DMS53 (cell line): ENCODE measurements at regions not wholly inside any gene's neighbourhood (a gene's known extent, or its start where the extent isn't known, plus 50 kb on each side); places are given as distances from the start of the nearest gene placed in this dataset.
A peak's percentile ranks its signal among the peaks of the same experiment; 100 is the strongest.

Experiments used
- DNase-seq: peaks from one replicate; lab custom pipeline; 2025; lab: John Stamatoyannopoulos, UW

GRCh38 chrX:80306007-80306406 lies 114.2 kb upstream of the TENT5D start:
- peak; percentile 4 for DNase-seq

GRCh38 chrX:80312448-80312847 lies 107.8 kb upstream of the TENT5D start:
- no peak for DNase-seq

GRCh38 chrX:80316526-80316925 lies 103.7 kb upstream of the TENT5D start:
- no peak for DNase-seq

GRCh38 chrX:80317646-80318045 lies 102.6 kb upstream of the TENT5D start:
- DNase-seq, result no peak

GRCh38 chrX:80331285-80331684 lies 89.0 kb upstream of the TENT5D start:
- no peak for DNase-seq

GRCh38 chrX:80334583-80334982 lies 85.7 kb upstream of the TENT5D start:
- peak; percentile 45 for DNase-seq

- peak; percentile 91 for DNase-seq
These were observed 85.0 kb upstream of the TENT5D start for GRCh38 chrX:80335062-80335830.

- DNase-seq, result peak; percentile 88
These were observed 65.2 kb upstream of the TENT5D start for GRCh38 chrX:80354966-80355465.
